GM23338 (cell line): ENCODE measurements at regions not wholly inside any gene's neighbourhood (a gene's known extent, or its start where the extent isn't known, plus 50 kb on each side); places are given as distances from the start of the nearest gene placed in this dataset.

ENCODE experiments used
- ATAC-seq: fragments of 200-7000 bp; cut with Tn5 transposase; 3 replicates; pipeline ENCODE4 v1.9.1; 2020
- DNase-seq: peaks from one replicate; pipeline ENCODE4 v3.0.0-alpha.2; 2015; ENCODE audit warnings: low spot score
- H2AFZ ChIP-seq: fragments of 200-600 bp; sonication (generic); 2 replicates; pipeline ENCODE4 v1.8.0; 2016; ENCODE audit warnings: antibody characterized with exemption, mild to moderate bottlenecking, moderate library complexity
- H3F3A ChIP-seq: fragments of 200-600 bp; sonication (generic); replicated peaks from 2 replicates; pipeline ENCODE4 v1.8.0; 2017; ENCODE audit warnings: antibody characterized with exemption, mixed run types, low read depth
- H3K27ac ChIP-seq: fragments of 200-600 bp; sonication (generic); 2 replicates; pipeline ENCODE4 v1.6.1; 2016; ENCODE audit warnings: low read depth
- H3K27me3 ChIP-seq: fragments of 200-600 bp; sonication (generic); 2 replicates; pipeline ENCODE4 v1.8.0; 2016; ENCODE audit warnings: mild to moderate bottlenecking, mixed run types, moderate library complexity; ENCODE audit not compliant: insufficient read depth
- H3K36me3 ChIP-seq: fragments of 200-600 bp; sonication (generic); 2 replicates; pipeline ENCODE4 v1.8.0; 2016; ENCODE audit warnings: mild to moderate bottlenecking; ENCODE audit not compliant: insufficient read depth
- H3K4me1 ChIP-seq: fragments of 200-600 bp; sonication (generic); 2 replicates; pipeline ENCODE4 v1.8.0; 2016; ENCODE audit warnings: mild to moderate bottlenecking, moderate library complexity; ENCODE audit not compliant: insufficient read depth
- H3K4me2 ChIP-seq: fragments of 200-600 bp; sonication (generic); 2 replicates; pipeline ENCODE4 v1.7.1; 2017; ENCODE audit warnings: mixed run types
- H3K4me3 ChIP-seq: fragments of 200-600 bp; sonication (generic); 2 replicates; pipeline ENCODE4 v1.6.1; 2016; ENCODE audit warnings: mixed run types
- H3K79me2 ChIP-seq: fragments of 200-600 bp; sonication (generic); replicated peaks from 2 replicates; pipeline ENCODE4 v1.8.0; 2017; ENCODE audit warnings: mild to moderate bottlenecking; ENCODE audit not compliant: insufficient read depth
- H3K9me2 ChIP-seq: fragments of 200-600 bp; sonication (generic); 2 replicates; pipeline ENCODE4 v1.8.0; 2017; ENCODE audit not compliant: insufficient read depth
- H4K20me1 ChIP-seq: fragments of 200-600 bp; sonication (generic); replicated peaks from 2 replicates; pipeline ENCODE4 v1.8.0; 2017; ENCODE audit warnings: mild to moderate bottlenecking; ENCODE audit not compliant: insufficient read depth
- H3K27ac Mint-ChIP-seq: 2 replicates; pipeline ENCODE4 v1.8.0; 2020; ENCODE audit warnings: inconsistent platforms, mild to moderate bottlenecking, moderate library complexity, mixed read lengths
- H3K27me3 Mint-ChIP-seq: 3 replicates; pipeline ENCODE4 v1.8.0; 2022; ENCODE audit warnings: low read depth, mild to moderate bottlenecking, moderate library complexity, mixed read lengths, inconsistent platforms; ENCODE audit not compliant: insufficient read depth, poor library complexity
- H3K36me3 Mint-ChIP-seq: 3 replicates; pipeline ENCODE4 v1.8.0; 2021; ENCODE audit warnings: low read depth, mild to moderate bottlenecking, inconsistent platforms, moderate library complexity, mixed read lengths
- H3K4me1 Mint-ChIP-seq: 3 replicates; pipeline ENCODE4 v1.8.0; 2020; ENCODE audit warnings: mild to moderate bottlenecking, inconsistent platforms, mixed read lengths
- H3K4me3 Mint-ChIP-seq: 3 replicates; pipeline ENCODE4 v1.8.0; 2021; ENCODE audit warnings: moderate library complexity, mild to moderate bottlenecking, inconsistent platforms, mixed read lengths
- H3K9me3 Mint-ChIP-seq: 3 replicates; pipeline ENCODE4 v1.8.0; 2020; ENCODE audit warnings: moderate library complexity, mild to moderate bottlenecking, inconsistent platforms, mixed read lengths
- CTCF ChIP-seq, 2 experiments: fragments of 200-600 bp in 1 of 2; sonication (generic) in 1 of 2; conservative IDR thresholded peaks; 2 replicates each; pipeline versions ENCODE4 v1.5.1 to v1.6.1; 2016 to 2017; ENCODE audit warnings: antibody characterized with exemption in 2 of 2, low read depth in 2 of 2, mild to moderate bottlenecking in 2 of 2, moderate library complexity in 1 of 2
- ETS1 ChIP-seq: IDR thresholded peaks from 2 replicates; pipeline ENCODE4 v1.6.1; 2016; ENCODE audit warnings: antibody characterized with exemption
- EZH2 ChIP-seq: fragments of 200-600 bp; sonication (generic); IDR thresholded peaks from one replicate; pipeline ENCODE4 v1.8.0; 2017; ENCODE audit warnings: antibody characterized with exemption, mild to moderate bottlenecking, low read depth; ENCODE audit not compliant: unreplicated experiment
- EZH2phosphoT487 ChIP-seq: fragments of 200-600 bp; sonication (generic); IDR thresholded peaks from one replicate; pipeline ENCODE4 v1.8.1; 2018; ENCODE audit warnings: antibody characterized with exemption; ENCODE audit not compliant: unreplicated experiment
- JUNB ChIP-seq: IDR thresholded peaks from one replicate; pipeline ENCODE4 v1.6.1; 2016; ENCODE audit warnings: antibody characterized with exemption; ENCODE audit not compliant: unreplicated experiment
- POLR2AphosphoS5 ChIP-seq: IDR thresholded peaks from 2 replicates; pipeline ENCODE4 v1.6.1; 2016; ENCODE audit warnings: antibody characterized with exemption, low read depth
- STAT1 ChIP-seq: IDR thresholded peaks from one replicate; pipeline ENCODE4 v1.6.1; 2016; ENCODE audit warnings: antibody characterized with exemption; ENCODE audit not compliant: unreplicated experiment
- ZNF114 ChIP-seq: fragments of 250-450 bp; sonication (Bioruptor Pico); IDR thresholded peaks from 2 replicates; pipeline ENCODE4 v1.5.0; 2020; ENCODE audit warnings: mild to moderate bottlenecking, moderate library complexity
- ZNF331 ChIP-seq: fragments of 250-450 bp; sonication (Bioruptor Pico); IDR thresholded peaks from 2 replicates; pipeline ENCODE4 v1.5.0; 2020; ENCODE audit warnings: low read depth, mild to moderate bottlenecking, moderate library complexity
- ZNF462 ChIP-seq: fragments of 250-450 bp; sonication (Bioruptor Pico); IDR thresholded peaks from 2 replicates; pipeline ENCODE4 v1.5.0; 2020; ENCODE audit warnings: mild to moderate bottlenecking, moderate library complexity

GRCh38 chr9:82805027-82805426 lies 257.9 kb downstream of the RASEF start:
- no peaks in the 10 kb centered on the region for H3K27me3 ChIP-seq
- no peak overlapping the region for H2AFZ ChIP-seq
- ATAC-seq (no peak), DNase-seq (peak; percentile 44)
- H3K27ac Mint-ChIP-seq, result no peak overlapping the region
- H3K4me1 ChIP-seq, result peaks cover 21% of the 10 kb centered on the region
- no peaks in the 10 kb centered on the region; the same call in 1 of the 2 replicates for H3K9me2 ChIP-seq
- no peaks in the 10 kb centered on the region for H3F3A ChIP-seq
- H4K20me1 ChIP-seq, result no peaks in the 10 kb centered on the region
- H3K27me3 Mint-ChIP-seq, result no peaks in the 10 kb centered on the region
- H3K36me3 ChIP-seq, result no peaks in the 10 kb centered on the region; the same call in 1 of the 2 replicates
- no peaks in the 10 kb centered on the region for H3K79me2 ChIP-seq
- peaks cover 3% of the 10 kb centered on the region; the same call in 2 of the 3 replicates for H3K9me3 Mint-ChIP-seq
- H3K36me3 Mint-ChIP-seq, result peaks cover 7% of the 10 kb centered on the region; the same call in 2 of the 3 replicates
- no peak overlapping the region for H3K4me2 ChIP-seq
- no peak overlapping the region for H3K27ac ChIP-seq
- peak; percentile 51 to 66 for TF ChIP-seq CTCF (conservative IDR thresholded peaks at IDR 0.05; ENCODE audit: low read depth in 2 of 2)
- no peak for TF ChIP-seq ZNF462
- H3K4me3 Mint-ChIP-seq, result no peak overlapping the region
- H3K4me3 ChIP-seq, result no peak overlapping the region
- peaks cover 24% of the 10 kb centered on the region for H3K4me1 Mint-ChIP-seq

GRCh38 chr9:82808478-82808877 lies 254.5 kb downstream of the RASEF start:
- H4K20me1 ChIP-seq, result no peaks in the 10 kb centered on the region
- H3K9me2 ChIP-seq, result no peaks in the 10 kb centered on the region
- H3K4me2 ChIP-seq, result peak overlapping the region; percentile 49
- peak overlapping the region; percentile 57 for H3K27ac ChIP-seq
- H3K4me1 Mint-ChIP-seq, result peaks cover 31% of the 10 kb centered on the region
- peaks cover 4% of the 10 kb centered on the region; the same call in 1 of the 3 replicates for H3K9me3 Mint-ChIP-seq
- no peak overlapping the region for H2AFZ ChIP-seq
- H3K4me1 ChIP-seq, result peaks cover 26% of the 10 kb centered on the region
- H3K36me3 ChIP-seq, result peaks cover 3% of the 10 kb centered on the region; the same call in 1 of the 2 replicates
- H3K4me3 ChIP-seq, result no peak overlapping the region; the same call in 1 of the 2 replicates
- peaks cover 3% of the 10 kb centered on the region; the same call in 2 of the 3 replicates for H3K36me3 Mint-ChIP-seq
- H3K27ac Mint-ChIP-seq, result peak overlapping the region; percentile 54; the same call in 1 of the 2 replicates
- H3K79me2 ChIP-seq, result no peaks in the 10 kb centered on the region
- DNase-seq, result peak; percentile 50
- H3F3A ChIP-seq, result no peaks in the 10 kb centered on the region
- H3K27me3 Mint-ChIP-seq, result no peaks in the 10 kb centered on the region
- ATAC-seq, result peak; percentile 74
- no peak overlapping the region for H3K4me3 Mint-ChIP-seq
- no peaks in the 10 kb centered on the region for H3K27me3 ChIP-seq
- TF ChIP-seq STAT1, result no peak
- no peak for TF ChIP-seq ZNF114 (CRISPR knock-in tag)
- no peak for TF ChIP-seq CTCF (conservative IDR thresholded peaks at IDR 0.05; ENCODE audit: low read depth in 2 of 2)
- TF ChIP-seq EZH2phosphoT487, result no peak
- TF ChIP-seq POLR2AphosphoS5, result no peak
- no peak for TF ChIP-seq EZH2
- TF ChIP-seq ETS1, result no peak
- no peak for TF ChIP-seq JUNB
- no peak for TF ChIP-seq ZNF331 (CRISPR knock-in tag)
